K562 (cell line): ENCODE measurements at regions not wholly inside any gene's neighbourhood (a gene's known extent, or its start where the extent isn't known, plus 50 kb on each side); places are given as distances from the start of the nearest gene placed in this dataset.

Experiments
- CAMTA2 ChIP-seq: fragments of 250-450 bp; sonication (Bioruptor Pico); conservative IDR thresholded peaks from 2 replicates; pipeline ENCODE4 v1.5.1; 2022
- CREB1 ChIP-seq, 2 experiments: sonication (generic) in 1 of 2; formaldehyde crosslinking in 1 of 2; IDR thresholded peaks; 2 replicates each; pipeline versions ENCODE4 v1.6.1 to v1.8.0; 2012 to 2022; ENCODE audit warnings: inconsistent platforms in 1 of 2, mild to moderate bottlenecking in 1 of 2, missing genetic modification reagents in 1 of 2, moderate library complexity in 1 of 2
- FOXM1 ChIP-seq, 2 experiments: fragments of 450-650 bp in 1 of 2; sonication (generic) in 1 of 2; formaldehyde crosslinking in 1 of 2; IDR thresholded peaks; 2 replicates each; pipeline versions ENCODE4 v1.6.1 to v1.9.0; 2017 to 2022; ENCODE audit warnings: low read depth in 2 of 2, mild to moderate bottlenecking in 2 of 2, missing genetic modification reagents in 1 of 2, moderate library complexity in 1 of 2
- TF ChIP-seq, protein P1 (sequence below), 3 experiments: IDR thresholded peaks in 2 of 3; conservative IDR thresholded peaks in 1 of 3; 2 replicates each; pipeline ENCODE4 v1.5.1; 2011 to 2012; ENCODE audit warnings: low read length in 3 of 3, mild to moderate bottlenecking in 3 of 3, control low read depth in 2 of 3, improper control_type of control experiment in 1 of 3, inconsistent platforms in 1 of 3, low read depth in 1 of 3, mixed read lengths in 1 of 3, moderate library complexity in 1 of 3; ENCODE audit not compliant: insufficient read depth in 2 of 3
- TF ChIP-seq, protein P2 (sequence below): sonication (generic); formaldehyde crosslinking; IDR thresholded peaks from 2 replicates; pipeline ENCODE4 v1.8.1; 2023; ENCODE audit warnings: mild to moderate bottlenecking, missing genetic modification reagents, moderate library complexity

DNA sequence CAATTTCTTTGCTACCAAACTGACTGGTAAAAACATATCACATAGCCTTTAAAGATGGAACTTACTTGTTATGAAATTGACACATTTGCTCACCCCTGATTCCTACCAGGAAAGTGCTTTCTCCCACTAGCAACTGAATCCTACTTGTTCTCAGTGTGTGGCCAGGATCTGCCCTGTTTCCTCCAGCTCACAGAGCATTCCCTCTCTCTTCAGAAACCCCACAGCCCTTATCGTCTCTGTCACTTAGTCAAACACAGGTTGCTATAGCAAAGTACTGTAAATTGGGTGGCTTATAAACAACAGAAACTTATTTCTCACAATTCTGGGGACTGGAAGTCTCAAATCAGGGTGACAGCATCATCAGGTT, 265.2 kb upstream of the BOD1L1 start:
- TF ChIP-seq FOXM1 (IDR thresholded peaks at IDR 0.05; ENCODE audit: low read depth) (no peak), FOXM1 (CRISPR knock-in tag; IDR thresholded peaks at IDR 0.05; ENCODE audit: low read depth) (no peak), CAMTA2 (no peak), CREB1 (IDR thresholded peaks at IDR 0.05) (no peak), CREB1 (CRISPR knock-in tag; IDR thresholded peaks at IDR 0.05) (no peak)
- TF ChIP-seq, protein P1, sequence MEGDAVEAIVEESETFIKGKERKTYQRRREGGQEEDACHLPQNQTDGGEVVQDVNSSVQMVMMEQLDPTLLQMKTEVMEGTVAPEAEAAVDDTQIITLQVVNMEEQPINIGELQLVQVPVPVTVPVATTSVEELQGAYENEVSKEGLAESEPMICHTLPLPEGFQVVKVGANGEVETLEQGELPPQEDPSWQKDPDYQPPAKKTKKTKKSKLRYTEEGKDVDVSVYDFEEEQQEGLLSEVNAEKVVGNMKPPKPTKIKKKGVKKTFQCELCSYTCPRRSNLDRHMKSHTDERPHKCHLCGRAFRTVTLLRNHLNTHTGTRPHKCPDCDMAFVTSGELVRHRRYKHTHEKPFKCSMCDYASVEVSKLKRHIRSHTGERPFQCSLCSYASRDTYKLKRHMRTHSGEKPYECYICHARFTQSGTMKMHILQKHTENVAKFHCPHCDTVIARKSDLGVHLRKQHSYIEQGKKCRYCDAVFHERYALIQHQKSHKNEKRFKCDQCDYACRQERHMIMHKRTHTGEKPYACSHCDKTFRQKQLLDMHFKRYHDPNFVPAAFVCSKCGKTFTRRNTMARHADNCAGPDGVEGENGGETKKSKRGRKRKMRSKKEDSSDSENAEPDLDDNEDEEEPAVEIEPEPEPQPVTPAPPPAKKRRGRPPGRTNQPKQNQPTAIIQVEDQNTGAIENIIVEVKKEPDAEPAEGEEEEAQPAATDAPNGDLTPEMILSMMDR (IDR thresholded peaks at IDR 0.05 in 2 of 3, conservative IDR thresholded peaks at IDR 0.05 in 1 of 3; ENCODE audit: insufficient read depth in 2 of 3, low read depth in 1 of 3, low read length in 3 of 3): no peak
- TF ChIP-seq, protein P2, sequence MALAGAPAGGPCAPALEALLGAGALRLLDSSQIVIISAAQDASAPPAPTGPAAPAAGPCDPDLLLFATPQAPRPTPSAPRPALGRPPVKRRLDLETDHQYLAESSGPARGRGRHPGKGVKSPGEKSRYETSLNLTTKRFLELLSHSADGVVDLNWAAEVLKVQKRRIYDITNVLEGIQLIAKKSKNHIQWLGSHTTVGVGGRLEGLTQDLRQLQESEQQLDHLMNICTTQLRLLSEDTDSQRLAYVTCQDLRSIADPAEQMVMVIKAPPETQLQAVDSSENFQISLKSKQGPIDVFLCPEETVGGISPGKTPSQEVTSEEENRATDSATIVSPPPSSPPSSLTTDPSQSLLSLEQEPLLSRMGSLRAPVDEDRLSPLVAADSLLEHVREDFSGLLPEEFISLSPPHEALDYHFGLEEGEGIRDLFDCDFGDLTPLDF (CRISPR knock-in tag): no peak
